ENCODE measurements at regions not wholly inside any gene's neighbourhood (a gene's known extent, or its start where the extent isn't known, plus 50 kb on each side); places are given as distances from the start of the nearest gene placed in this dataset.

DNA sequence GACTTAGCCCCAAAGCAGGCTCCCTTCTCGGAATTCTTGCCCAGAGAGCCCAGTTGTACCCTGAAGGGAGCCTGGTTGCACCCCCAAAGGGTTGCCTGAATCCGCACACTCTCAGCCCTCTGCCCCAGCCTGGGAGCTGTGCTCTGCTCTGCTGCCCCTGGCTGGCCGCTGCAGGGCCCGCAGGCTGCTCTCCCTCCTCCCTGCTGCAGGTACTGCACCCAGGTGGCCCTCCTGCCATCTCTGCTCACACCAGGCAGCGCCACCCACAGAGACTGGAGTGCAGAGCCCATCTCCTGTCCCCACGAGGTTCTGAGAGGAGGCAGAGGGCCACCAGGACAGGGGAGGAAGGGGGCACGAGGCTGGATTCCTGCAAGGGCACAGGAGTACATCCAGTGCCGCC, 134.2 kb upstream of the NSMCE3 start:
- no peak overlapping the region for H3K27ac ChIP-seq
- TF ChIP-seq ZFX (IDR thresholded peaks at IDR 0.05), result no peak
- TF ChIP-seq, protein P1, sequence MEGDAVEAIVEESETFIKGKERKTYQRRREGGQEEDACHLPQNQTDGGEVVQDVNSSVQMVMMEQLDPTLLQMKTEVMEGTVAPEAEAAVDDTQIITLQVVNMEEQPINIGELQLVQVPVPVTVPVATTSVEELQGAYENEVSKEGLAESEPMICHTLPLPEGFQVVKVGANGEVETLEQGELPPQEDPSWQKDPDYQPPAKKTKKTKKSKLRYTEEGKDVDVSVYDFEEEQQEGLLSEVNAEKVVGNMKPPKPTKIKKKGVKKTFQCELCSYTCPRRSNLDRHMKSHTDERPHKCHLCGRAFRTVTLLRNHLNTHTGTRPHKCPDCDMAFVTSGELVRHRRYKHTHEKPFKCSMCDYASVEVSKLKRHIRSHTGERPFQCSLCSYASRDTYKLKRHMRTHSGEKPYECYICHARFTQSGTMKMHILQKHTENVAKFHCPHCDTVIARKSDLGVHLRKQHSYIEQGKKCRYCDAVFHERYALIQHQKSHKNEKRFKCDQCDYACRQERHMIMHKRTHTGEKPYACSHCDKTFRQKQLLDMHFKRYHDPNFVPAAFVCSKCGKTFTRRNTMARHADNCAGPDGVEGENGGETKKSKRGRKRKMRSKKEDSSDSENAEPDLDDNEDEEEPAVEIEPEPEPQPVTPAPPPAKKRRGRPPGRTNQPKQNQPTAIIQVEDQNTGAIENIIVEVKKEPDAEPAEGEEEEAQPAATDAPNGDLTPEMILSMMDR (conservative IDR thresholded peaks at IDR 0.05), result no peak; the same call in 1 of the 2 replicates

DNA sequence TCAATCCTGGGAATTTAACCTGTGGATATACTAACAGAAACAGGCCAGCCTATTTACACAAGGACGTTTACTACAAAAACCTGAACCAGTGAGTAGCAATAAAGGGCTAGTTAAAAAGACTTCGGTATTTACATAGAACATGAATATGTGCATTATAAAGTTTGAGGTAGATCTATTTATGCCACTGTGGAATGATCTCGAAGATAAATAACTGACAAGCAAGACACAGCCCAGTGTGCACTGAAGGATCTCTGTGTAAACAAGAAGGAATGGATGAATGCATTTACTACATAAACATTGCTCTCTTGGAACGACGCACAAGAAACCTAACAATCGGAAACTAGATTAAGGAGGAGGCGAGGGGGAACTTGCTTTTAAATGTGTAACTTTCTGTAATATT, 132.0 kb upstream of the NSMCE3 start:
- H3K27ac ChIP-seq, result no peak overlapping the region
- TF ChIP-seq ZFX (IDR thresholded peaks at IDR 0.05), result no peak
- TF ChIP-seq, protein P1 (conservative IDR thresholded peaks at IDR 0.05), result no peak

DNA sequence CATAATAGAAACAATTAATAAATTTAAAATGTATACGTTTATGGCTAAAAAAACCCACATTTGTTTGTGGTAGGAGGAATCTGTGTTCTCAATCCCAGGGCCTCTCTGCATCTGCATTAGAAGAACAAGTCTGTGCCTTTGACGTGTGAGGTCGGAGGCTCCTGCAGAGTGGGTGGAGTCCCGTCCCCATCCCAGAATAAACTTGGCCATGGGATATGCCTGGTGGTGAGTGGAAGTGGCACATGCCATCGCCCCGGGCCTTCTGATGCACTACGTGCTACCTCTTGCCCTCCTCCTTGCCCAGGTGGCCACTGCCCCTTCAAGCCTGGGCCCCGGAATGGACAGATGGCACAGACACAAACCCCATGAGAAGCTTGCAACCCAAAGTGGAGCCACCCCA, 131.1 kb upstream of the NSMCE3 start:
- TF ChIP-seq, protein P1 (conservative IDR thresholded peaks at IDR 0.05), result no peak
- no peak for TF ChIP-seq ZFX (IDR thresholded peaks at IDR 0.05)
- H3K27ac ChIP-seq, result peak overlapping the region; percentile 44

DNA sequence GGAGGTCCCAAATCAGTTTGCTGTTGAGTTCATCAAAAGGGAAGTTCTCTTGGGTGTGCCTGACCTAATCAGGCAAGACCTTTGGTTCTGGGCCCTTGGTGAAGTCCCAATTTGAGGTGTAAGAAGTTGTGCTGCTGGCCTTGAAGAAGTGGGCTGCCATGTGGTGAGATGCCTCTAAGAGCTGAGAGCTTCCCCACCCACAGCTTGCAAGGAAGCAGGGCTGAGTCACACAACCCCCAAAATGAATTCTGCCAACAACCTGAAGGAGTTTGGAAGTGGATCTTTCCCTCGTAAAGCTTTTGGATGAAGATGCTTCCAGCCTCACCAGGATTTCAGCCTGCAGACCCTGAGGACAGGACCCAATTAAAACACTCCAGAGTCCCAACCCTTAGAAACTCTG, 129.3 kb upstream of the NSMCE3 start:
- no peak overlapping the region for H3K27ac ChIP-seq
- no peak for TF ChIP-seq ZFX (IDR thresholded peaks at IDR 0.05)
- TF ChIP-seq, protein P1 (conservative IDR thresholded peaks at IDR 0.05), result no peak

DNA sequence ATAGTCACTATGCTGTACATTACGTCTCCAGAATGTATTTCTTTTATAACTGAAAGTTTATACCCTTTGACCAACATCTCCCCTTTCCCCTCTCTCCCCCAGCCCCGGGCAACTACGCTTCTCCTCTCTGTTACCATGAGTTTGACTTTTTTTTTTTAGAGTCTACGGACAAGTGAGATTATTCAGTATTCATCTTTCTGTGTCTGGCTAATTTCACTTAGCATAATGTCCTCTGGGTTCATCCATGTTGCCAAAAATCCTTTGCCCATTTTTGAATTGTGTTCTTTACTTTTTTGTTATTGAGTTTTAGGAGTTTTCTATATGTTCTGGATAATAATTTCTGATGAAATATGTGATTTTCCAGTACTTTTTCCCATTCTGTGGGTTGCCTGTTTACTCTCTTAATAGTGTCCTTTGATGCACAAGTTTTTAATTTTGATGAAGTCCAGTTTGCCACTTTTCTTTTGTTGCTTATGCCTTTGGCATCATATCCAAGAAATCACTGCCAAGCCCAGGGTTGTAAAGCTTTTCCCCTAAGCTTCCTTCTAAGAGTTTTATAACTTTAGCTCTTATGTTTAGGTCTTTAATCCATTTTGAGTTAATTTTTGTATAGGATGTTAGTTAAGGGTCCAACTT, 126.7 kb upstream of the NSMCE3 start:
- no peak for TF ChIP-seq ZFX (IDR thresholded peaks at IDR 0.05)
- TF ChIP-seq, protein P1 (conservative IDR thresholded peaks at IDR 0.05), result no peak

DNA sequence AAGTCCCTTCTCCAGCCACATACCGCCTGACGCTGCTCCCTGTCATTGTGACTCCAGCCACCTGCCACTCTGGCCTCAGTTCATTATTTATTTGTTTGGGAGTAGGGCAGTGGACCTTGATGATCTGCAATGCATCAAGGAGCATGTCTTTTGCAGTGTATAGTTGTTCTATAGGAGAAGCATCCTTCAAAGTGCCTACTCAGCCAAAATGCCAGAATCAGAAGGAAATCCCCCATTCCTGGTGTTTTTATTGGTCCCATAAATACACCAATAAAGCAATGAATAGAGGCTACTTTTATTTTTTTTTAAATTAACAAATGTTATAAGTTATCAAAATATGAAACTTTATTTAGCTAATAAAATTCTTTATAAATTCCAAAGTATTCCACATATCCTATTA, 123.8 kb upstream of the NSMCE3 start:
- TF ChIP-seq, protein P1 (conservative IDR thresholded peaks at IDR 0.05), result no peak
- TF ChIP-seq ZFX (IDR thresholded peaks at IDR 0.05), result no peak
- H3K27ac ChIP-seq, result no peak overlapping the region

More for the DNA sequence above, 126.7 kb upstream of the NSMCE3 start:
- no peak overlapping the region for H3K27ac ChIP-seq

DNA sequence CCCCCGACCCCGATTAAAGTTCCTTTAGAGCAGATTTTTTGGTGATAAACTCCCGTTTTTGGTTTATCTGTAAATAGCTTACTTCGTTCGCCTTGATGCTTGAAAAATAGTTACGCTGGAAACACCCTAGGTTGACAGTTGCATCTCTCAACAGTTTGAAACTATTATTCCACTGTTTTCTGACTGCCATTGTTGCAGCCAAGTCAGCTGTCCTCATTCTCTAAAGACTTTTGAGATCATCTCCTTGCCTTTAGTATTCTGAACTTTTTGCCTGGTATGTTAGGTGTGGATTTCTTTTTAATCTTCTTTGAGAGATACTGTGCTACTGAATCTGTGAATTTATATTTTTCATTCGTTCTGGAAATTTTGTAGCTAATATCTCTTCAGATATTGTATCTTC, 122.7 kb upstream of the NSMCE3 start:
- H3K27ac ChIP-seq, result no peak overlapping the region
- TF ChIP-seq ZFX (IDR thresholded peaks at IDR 0.05), result no peak
- TF ChIP-seq, protein P1 (conservative IDR thresholded peaks at IDR 0.05), result no peak

All from C4-2B (cell line).